IMR-90 (cell line): ENCODE measurements at regions not wholly inside any gene's neighbourhood (a gene's known extent, or its start where the extent isn't known, plus 50 kb on each side); places are given as distances from the start of the nearest gene placed in this dataset.

ENCODE experiments used
- ATAC-seq: fragments of 200-7000 bp; cut with Tn5 transposase; 2 replicates; pipeline ENCODE4 v1.9.1; 2020; ENCODE audit warnings: low read depth, mild to moderate bottlenecking, moderate library complexity
- BruUV-seq: library from RNA; stranded (reverse); fragments of 400-500 nt; replicated peaks from 2 replicates; lab custom pipeline; 2021; lab: Mats Ljungman, UMichigan
- CTCF ChIA-PET: fragments of 300-600 bp; formaldehyde crosslinking; extraction: SDS; loops from one replicate; lab custom pipeline; 2021; ENCODE audit warnings: antibody characterized with exemption; lab: Yijun Ruan, JAX
- POLR2A ChIA-PET: fragments of 300-600 bp; sonication (Branson Sonifier 250); formaldehyde crosslinking; loops from one replicate; lab custom pipeline; 2022; ENCODE audit warnings: antibody characterized with exemption; ENCODE audit not compliant: unreplicated experiment; lab: Charles Lee
- DNase-seq: peaks from one replicate; pipeline ENCODE4 v3.0.0; 2013
- H2AFZ ChIP-seq: replicated peaks from 2 replicates; pipeline ENCODE3; 2013; ENCODE audit warnings: low read length, mild to moderate bottlenecking; ENCODE audit not compliant: poor library complexity
- H2AK5ac ChIP-seq: 2 replicates; pipeline ENCODE4 v1.6.1; 2013; ENCODE audit warnings: low read depth, low read length, inconsistent platforms
- H2AK9ac ChIP-seq: replicated peaks from 2 replicates; pipeline ENCODE3; 2013; ENCODE audit warnings: mild to moderate bottlenecking, low read depth, low read length, moderate library complexity; ENCODE audit not compliant: poor library complexity
- H2BK120ac ChIP-seq: 2 replicates; pipeline ENCODE4 v1.6.1; 2013; ENCODE audit warnings: low read depth, low read length, inconsistent platforms
- H2BK15ac ChIP-seq: 3 replicates; pipeline ENCODE4 v1.6.1; 2013; ENCODE audit warnings: low read depth, low read length, inconsistent platforms
- H2BK20ac ChIP-seq: 2 replicates; pipeline ENCODE4 v1.6.1; 2013; ENCODE audit warnings: low read depth, mild to moderate bottlenecking, inconsistent platforms, low read length, moderate library complexity
- H2BK5ac ChIP-seq: 2 replicates; pipeline ENCODE4 v1.6.1; 2013; ENCODE audit warnings: mild to moderate bottlenecking, low read depth, low read length, inconsistent platforms; ENCODE audit not compliant: poor library complexity, severe bottlenecking
- H3K14ac ChIP-seq: replicated peaks from 2 replicates; pipeline ENCODE4 v1.6.1; 2013; ENCODE audit warnings: low read depth, low read length, inconsistent platforms
- H3K18ac ChIP-seq: 2 replicates; pipeline ENCODE4 v1.6.1; 2013; ENCODE audit warnings: low read depth, low read length, control low read depth
- H3K23ac ChIP-seq: 2 replicates; pipeline ENCODE4 v1.6.1; 2013; ENCODE audit warnings: low read depth, low read length, inconsistent platforms
- H3K27ac ChIP-seq: 2 replicates; pipeline ENCODE4 v1.5.1; 2013; ENCODE audit warnings: mild to moderate bottlenecking, control low read depth, low read length; ENCODE audit not compliant: insufficient read depth
- H3K27me3 ChIP-seq: 2 replicates; pipeline ENCODE4 v1.6.1; 2013; ENCODE audit warnings: low read length; ENCODE audit not compliant: control insufficient read depth, insufficient read depth
- H3K36me3 ChIP-seq: 2 replicates; pipeline ENCODE4 v1.6.1; 2013; ENCODE audit warnings: low read length, mixed read lengths; ENCODE audit not compliant: control insufficient read depth, insufficient read depth
- H3K4ac ChIP-seq: 2 replicates; pipeline ENCODE4 v1.6.1; 2013; ENCODE audit warnings: low read depth, low read length, inconsistent platforms
- H3K4me1 ChIP-seq: 2 replicates; pipeline ENCODE4 v1.6.1; 2013; ENCODE audit warnings: low read length, mixed read lengths; ENCODE audit not compliant: control insufficient read depth, insufficient read depth
- H3K4me2 ChIP-seq: 2 replicates; pipeline ENCODE4 v1.6.1; 2013; ENCODE audit warnings: low read depth, mild to moderate bottlenecking, control low read depth, low read length, moderate library complexity
- H3K4me3 ChIP-seq: 2 replicates; pipeline ENCODE4 v1.5.1; 2013; ENCODE audit warnings: low read depth, mild to moderate bottlenecking, control low read depth, low read length, moderate library complexity; ENCODE audit not compliant: insufficient read depth
- H3K56ac ChIP-seq: 2 replicates; pipeline ENCODE4 v1.6.1; 2013; ENCODE audit warnings: low read length, inconsistent platforms; ENCODE audit not compliant: insufficient read depth; ENCODE audit errors: extremely low read depth
- H3K79me1 ChIP-seq, 2 experiments: 2 replicates each; pipeline ENCODE4 v1.6.1; 2013; ENCODE audit warnings: low read length in 2 of 2, inconsistent platforms in 1 of 2, low read depth in 1 of 2
- H3K9ac ChIP-seq: 2 replicates; pipeline ENCODE4 v1.6.1; 2013; ENCODE audit warnings: low read depth, low read length, control low read depth
- H3K9me1 ChIP-seq: 2 replicates; pipeline ENCODE4 v1.6.1; 2013; ENCODE audit warnings: low read length, inconsistent platforms; ENCODE audit not compliant: insufficient read depth
- H3K9me3 ChIP-seq: 2 replicates; pipeline ENCODE4 v1.6.1; 2013; ENCODE audit warnings: low read length; ENCODE audit not compliant: control insufficient read depth, insufficient read depth
- H4K20me1 ChIP-seq: 2 replicates; pipeline ENCODE4 v1.6.1; 2013; ENCODE audit warnings: low read length, inconsistent platforms; ENCODE audit not compliant: insufficient read depth
- H4K5ac ChIP-seq: 2 replicates; pipeline ENCODE4 v1.6.1; 2013; ENCODE audit warnings: mild to moderate bottlenecking, low read depth, low read length, control low read depth
- H4K8ac ChIP-seq, 2 experiments: 2 replicates each; pipeline ENCODE4 v1.6.1; 2013; ENCODE audit warnings: low read depth in 2 of 2, low read length in 2 of 2, control low read depth in 1 of 2, inconsistent platforms in 1 of 2
- H4K91ac ChIP-seq: 2 replicates; pipeline ENCODE4 v1.6.1; 2013; ENCODE audit warnings: low read depth, low read length, inconsistent platforms; ENCODE audit not compliant: insufficient read depth
- CEBPB ChIP-seq: IDR thresholded peaks from 2 replicates; pipeline ENCODE4 v1.6.1; 2012; ENCODE audit warnings: low read depth, low read length, improper control_type of control experiment
- dilution Hi-C: fragments of 300-500 bp; cut with HindIII; formaldehyde crosslinking; loops from one replicate; pipeline ENCODE4 v1.14.3; 2018; ENCODE audit warnings: low sequenced_read_pairs; ENCODE audit not compliant: unreplicated experiment
- in situ Hi-C: fragments of 300-500 bp; cut with MboI; formaldehyde crosslinking; loops from 3 replicates; pipeline ENCODE4 v1.14.3; 2019; ENCODE audit warnings: low sequenced_read_pairs, inconsistent platforms, mixed read lengths
- intact Hi-C: fragments of 100-400 bp; cut with micrococcal nuclease; formaldehyde crosslinking; loops from 2 replicates; pipeline ENCODE4 v1.10.0; 2022

DNA sequence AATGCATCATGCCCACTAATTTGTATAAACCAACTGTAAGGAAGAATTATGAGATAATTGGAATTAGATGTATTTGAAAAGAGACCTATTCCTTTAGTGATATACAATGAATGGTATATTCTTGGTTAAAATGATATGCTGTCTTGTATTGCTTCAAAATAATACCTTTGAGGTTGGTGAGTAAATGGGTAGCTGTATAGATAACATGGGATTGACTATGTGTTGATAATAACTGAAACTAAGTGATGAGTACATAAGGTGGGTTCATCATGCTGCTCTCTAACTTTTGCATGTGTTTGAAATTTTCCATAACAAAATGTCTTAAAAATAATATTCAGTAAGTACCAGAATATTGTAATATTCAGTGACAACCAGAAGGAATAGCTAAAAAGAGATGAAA is 272.6 kb upstream of the ZPLD1 start:
- Histone ChIP-seq H2BK15ac (no peak overlapping the region), H2AK9ac (no peak overlapping the region), H3K18ac (no peak overlapping the region), H3K27me3 (no peaks in the 10 kb centered on the region), H3K56ac (no peak overlapping the region), H2BK5ac (no peak overlapping the region), H3K9me3 (no peaks in the 10 kb centered on the region), H3K79me1 (no peaks in the 10 kb centered on the region), H3K4me3 (no peak overlapping the region), H2AK5ac (no peak overlapping the region), H3K36me3 (no peaks in the 10 kb centered on the region), H2BK20ac (no peak overlapping the region), H2AFZ (no peak overlapping the region), H4K5ac (no peak overlapping the region), H4K20me1 (no peaks in the 10 kb centered on the region), H2BK120ac (no peak overlapping the region), H3K4ac (no peak overlapping the region), H3K23ac (no peak overlapping the region), H3K27ac (no peak overlapping the region), H3K4me1 (peaks cover 6% of the 10 kb centered on the region), H4K8ac (no peak overlapping the region), H3K9me1 (peaks cover 6% of the 10 kb centered on the region; the same call in 1 of the 2 replicates), H3K4me2 (no peak overlapping the region), H3K9ac (no peak overlapping the region), H4K91ac (no peak overlapping the region), H3K14ac (no peak overlapping the region)
- ATAC-seq (no peak), DNase-seq (no peak)
- in situ Hi-C loops = no loop called here
- dilution Hi-C loops = no loop called here
- ChIA-PET CTCF (no interaction called here), POLR2A (no interaction called here)
- BruUV-seq = no TSS peak
- TF ChIP-seq CEBPB = no peak
- intact Hi-C loops = no loop called here
